GM18505 (cell line): ENCODE measurements at regions not wholly inside any gene's neighbourhood (a gene's known extent, or its start where the extent isn't known, plus 50 kb on each side); places are given as distances from the start of the nearest gene placed in this dataset.
"Not testable (repeated sequence)": the region's sequence is repeated elsewhere in the genome, so short reads cannot be mapped to it uniquely, and the experiment has no call there.

Source experiments
- ATAC-seq: cut with Tn5 transposase; IDR thresholded peaks from one replicate; pipeline ENCODE4 v1.9.1; 2021; ENCODE audit not compliant: unreplicated experiment
- POLR2A ChIP-seq: IDR thresholded peaks from 4 replicates; pipeline ENCODE4 v1.6.1; 2011; ENCODE audit warnings: borderline replicate concordance; ENCODE audit not compliant: insufficient read depth, insufficient read length; ENCODE audit errors: extremely low read depth

- no peak for ATAC-seq
- TF ChIP-seq POLR2A = no peak
These were observed 436.2 kb downstream of the BUD13 start for GRCh38 chr11:116336540-116336939.

GRCh38 chr11:116335891-116336290 lies 436.9 kb downstream of the BUD13 start:
- no peak for ATAC-seq

DNA sequence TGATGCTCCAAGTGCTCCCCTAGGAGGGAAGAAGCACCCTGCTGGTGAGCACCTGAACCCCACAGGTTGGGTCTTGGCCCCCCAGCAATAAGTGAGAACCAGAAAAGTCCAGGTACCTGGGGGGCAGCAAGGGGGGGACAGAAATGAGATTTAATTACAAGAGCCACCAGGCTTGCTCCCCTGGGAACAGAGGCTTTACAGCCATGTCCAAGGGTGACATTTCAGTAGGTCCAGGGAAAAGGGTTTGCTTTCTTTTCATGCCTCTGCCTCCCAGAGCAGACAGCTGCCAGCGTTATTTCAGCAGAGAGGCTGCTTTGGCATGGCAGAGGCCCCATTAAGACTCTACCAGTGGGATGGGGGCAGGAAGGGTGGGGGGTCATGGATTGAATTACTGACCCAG lies 437.7 kb downstream of the BUD13 start:
- no peak for ATAC-seq
- TF ChIP-seq POLR2A = no peak

More at GRCh38 chr11:116335891-116336290, 436.9 kb downstream of the BUD13 start:
- no peak for TF ChIP-seq POLR2A

- TF ChIP-seq POLR2A = no peak
- ATAC-seq = no peak
These were observed 438.2 kb downstream of the BUD13 start for GRCh38 chr11:116334596-116334995.

DNA sequence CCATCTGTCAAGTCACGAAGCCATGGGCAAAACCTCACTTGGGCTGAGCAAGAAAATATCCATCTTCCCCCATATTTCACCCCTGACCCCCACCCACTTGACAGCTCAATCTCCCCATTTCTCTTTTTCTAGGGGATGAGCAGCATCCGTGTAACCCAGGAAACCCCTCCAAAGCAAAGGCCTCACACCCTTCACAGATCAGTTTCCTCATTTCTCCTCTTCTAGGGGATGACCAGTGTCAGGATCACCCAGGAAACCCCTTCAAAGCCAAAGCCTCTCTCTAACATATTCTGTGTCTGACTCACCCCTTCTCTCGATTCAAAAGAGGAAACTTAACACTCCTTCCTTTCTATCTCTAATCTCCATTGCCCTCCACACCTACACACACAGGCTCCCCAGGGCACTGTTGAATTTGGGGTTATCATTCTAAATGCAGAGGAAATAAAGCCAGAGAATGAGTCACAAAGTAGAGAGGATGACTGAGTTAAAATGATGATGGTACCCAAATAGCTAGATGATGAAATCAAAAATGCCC lies 439.7 kb downstream of the BUD13 start:
- ATAC-seq = no peak
- no peak for TF ChIP-seq POLR2A

DNA sequence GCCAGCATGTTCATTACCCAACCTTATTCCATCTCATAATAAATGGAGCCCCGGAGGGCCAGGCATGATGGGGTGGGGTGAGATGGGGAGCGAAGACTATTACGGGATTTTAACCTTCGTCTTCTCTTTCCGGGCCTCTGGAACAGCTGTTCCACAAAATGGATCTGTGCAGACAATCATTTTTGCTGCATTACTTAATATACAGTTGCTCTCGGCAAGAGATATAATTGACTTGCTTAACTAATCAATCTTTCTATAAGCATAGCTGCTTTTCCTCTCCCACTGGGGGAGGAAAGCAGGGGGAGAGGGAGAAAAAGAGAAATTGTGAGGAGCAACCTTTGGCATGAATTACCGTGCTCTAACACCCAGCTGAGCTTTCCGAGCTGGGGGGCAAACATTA lies 440.4 kb downstream of the BUD13 start:
- TF ChIP-seq POLR2A = no peak
- ATAC-seq = no peak

GRCh38 chr11:116331381-116331780 lies 441.4 kb downstream of the BUD13 start:
- TF ChIP-seq POLR2A = no peak
- no peak for ATAC-seq

DNA sequence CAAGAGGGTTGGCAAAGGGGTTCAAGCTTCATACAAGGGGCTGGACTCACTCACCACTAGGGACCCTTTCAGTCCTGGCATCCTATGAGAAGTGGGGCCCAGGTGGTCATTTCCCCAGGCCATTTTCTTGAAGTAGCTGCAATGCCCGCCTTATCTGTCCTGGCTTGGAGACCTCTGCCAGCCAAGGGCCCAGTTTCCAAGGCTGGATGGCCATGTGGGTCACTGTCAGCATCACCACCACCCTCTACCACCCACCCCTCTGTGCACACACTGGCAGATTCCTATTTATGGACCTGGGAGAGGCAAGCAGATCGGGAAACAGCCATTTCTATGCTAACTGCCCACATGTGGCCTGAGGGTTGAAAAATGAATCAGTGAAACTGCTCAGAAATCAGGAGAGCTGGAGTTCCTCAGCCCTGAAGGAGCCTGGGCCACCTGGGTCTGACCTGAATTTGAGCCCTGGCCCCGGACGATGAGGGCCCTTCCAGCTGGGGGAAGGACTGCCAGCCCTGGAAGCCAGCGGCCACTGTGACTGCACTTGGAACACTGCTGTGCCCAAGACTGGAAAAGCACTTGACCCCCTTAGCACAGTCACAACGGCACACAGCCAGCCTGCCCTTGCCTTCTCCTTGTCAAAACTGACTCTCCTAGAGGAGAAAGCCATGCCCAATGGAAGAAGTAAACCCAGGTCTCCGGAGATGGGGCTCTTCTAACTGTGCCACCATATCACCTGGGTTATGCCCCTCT lies 442.2 kb downstream of the BUD13 start:
- no peak for ATAC-seq
- TF ChIP-seq POLR2A = no peak

GRCh38 chr11:116329354-116330090 lies 443.3 kb downstream of the BUD13 start:
- ATAC-seq = no peak
- no peak for TF ChIP-seq POLR2A

GRCh38 chr11:116328851-116329250 lies 443.9 kb downstream of the BUD13 start:
- no peak for ATAC-seq

GRCh38 chr11:116328391-116328790 lies 444.4 kb downstream of the BUD13 start:
- ATAC-seq = no peak
- TF ChIP-seq POLR2A = no peak

More at GRCh38 chr11:116328851-116329250, 443.9 kb downstream of the BUD13 start:
- no peak for TF ChIP-seq POLR2A

- no peak for ATAC-seq
- no peak for TF ChIP-seq POLR2A
These were observed 446.6 kb downstream of the BUD13 start for GRCh38 chr11:116326146-116326545.

GRCh38 chr11:116325247-116325646 lies 447.5 kb downstream of the BUD13 start:
- TF ChIP-seq POLR2A = no peak

DNA sequence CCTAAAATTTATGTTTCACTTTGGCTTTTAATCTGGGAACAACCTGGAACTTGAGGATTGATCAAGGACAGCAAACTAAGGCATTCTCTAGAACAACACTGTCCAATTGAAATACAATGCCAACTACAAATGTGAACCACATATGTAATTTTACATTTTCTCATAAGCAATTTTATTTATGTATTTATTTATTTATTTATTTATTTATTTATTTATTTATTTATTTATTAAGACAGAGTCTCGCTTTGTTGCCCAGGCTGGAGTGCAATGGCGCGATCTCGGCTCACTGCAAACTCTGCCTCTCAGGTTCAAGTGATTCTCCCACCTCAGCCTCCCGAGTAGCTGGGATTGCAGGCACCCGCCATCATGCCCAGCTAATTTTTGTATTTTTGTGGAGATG lies 448.7 kb downstream of the BUD13 start:
- not testable (repeated sequence) for ATAC-seq

More at GRCh38 chr11:116325247-116325646, 447.5 kb downstream of the BUD13 start:
- ATAC-seq = no peak
